HG02588 (cell line): ENCODE measurements at regions not wholly inside any gene's neighbourhood (a gene's known extent, or its start where the extent isn't known, plus 50 kb on each side); places are given as distances from the start of the nearest gene placed in this dataset.
"Not testable (repeated sequence)": the region's sequence is repeated elsewhere in the genome, so short reads cannot be mapped to it uniquely, and the experiment has no call there.

Experiments used
- ATAC-seq: cut with Tn5 transposase; IDR thresholded peaks from one replicate; pipeline ENCODE4 v1.9.1; 2021; ENCODE audit warnings: mild to moderate bottlenecking, moderate library complexity; ENCODE audit not compliant: unreplicated experiment

DNA sequence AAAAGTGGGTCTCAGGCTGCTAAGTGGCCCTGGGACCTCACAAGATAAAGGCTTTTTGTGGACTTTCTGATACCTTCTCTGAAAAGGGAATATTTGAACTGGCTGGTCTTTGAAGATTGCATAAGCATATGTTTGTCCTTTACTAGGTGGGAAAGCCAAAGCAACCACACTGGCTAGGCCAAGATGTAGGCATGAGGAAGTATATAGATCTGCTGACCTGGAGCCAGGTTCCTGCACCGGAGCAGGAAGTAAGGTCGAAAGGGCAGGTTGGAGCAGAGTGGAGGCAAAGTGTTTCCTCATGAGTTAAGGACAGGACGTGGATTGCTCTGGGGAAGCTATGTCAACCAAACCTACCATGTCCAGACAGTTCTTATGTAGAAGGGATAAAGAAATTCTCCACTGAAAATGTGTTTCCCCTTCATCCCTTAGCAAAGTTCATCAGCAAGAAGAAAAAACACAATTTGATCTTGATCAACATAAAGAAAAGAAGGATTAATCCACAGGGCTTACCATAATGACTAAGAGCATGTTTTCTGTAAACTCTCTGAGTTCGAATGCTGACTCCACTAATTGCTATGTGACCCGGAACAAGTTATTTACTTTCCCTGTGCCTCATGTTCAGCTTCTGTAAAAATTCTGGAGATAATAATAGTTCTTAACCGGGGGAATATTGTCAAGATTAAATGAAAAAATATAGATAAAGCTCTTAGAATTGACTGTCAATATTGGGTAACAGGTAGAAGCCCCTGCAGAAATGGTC lies 156.1 kb upstream of the SRD5A2 start:
- no peak for ATAC-seq

DNA sequence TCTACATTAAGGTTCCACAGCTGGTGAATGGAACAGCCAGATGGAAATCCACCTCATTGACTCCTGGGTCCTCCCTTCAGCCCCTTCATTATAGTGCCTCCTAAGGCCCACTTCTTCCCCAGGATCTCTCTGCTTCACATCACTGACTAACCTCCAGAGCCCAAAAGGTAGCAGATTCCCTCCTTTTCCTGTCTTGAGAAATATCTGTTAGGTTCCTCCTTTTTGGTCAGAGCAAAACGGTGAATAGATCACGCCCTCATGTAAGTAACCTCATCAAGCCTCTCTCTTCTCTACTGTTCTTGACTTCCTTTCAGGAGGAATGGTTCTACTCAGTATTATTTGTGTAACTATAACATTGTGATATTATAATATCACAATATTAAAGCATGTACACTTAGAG lies 155.0 kb upstream of the SRD5A2 start:
- ATAC-seq: no peak

- no peak for ATAC-seq
These were observed 148.8 kb upstream of the SRD5A2 start for GRCh38 chr2:31729442-31730092.

DNA sequence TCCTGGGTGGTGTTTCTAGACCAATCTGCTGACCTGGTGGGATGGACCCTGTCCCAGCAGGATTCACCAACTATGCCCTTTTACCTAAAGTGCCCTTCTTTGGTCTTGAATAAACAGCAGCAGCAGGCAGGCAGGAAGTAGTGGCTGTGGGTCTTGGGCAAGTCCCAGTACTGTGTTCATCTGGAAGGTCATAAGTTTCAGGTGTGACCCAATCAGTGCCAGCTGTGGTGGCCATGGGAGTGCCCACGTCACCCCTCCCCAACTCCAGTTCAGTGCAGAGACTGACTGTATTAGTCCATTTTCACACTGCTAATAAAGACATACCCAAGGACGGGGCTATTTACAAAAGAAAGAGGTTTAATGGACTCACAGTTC lies 148.3 kb upstream of the SRD5A2 start:
- ATAC-seq: no peak

DNA sequence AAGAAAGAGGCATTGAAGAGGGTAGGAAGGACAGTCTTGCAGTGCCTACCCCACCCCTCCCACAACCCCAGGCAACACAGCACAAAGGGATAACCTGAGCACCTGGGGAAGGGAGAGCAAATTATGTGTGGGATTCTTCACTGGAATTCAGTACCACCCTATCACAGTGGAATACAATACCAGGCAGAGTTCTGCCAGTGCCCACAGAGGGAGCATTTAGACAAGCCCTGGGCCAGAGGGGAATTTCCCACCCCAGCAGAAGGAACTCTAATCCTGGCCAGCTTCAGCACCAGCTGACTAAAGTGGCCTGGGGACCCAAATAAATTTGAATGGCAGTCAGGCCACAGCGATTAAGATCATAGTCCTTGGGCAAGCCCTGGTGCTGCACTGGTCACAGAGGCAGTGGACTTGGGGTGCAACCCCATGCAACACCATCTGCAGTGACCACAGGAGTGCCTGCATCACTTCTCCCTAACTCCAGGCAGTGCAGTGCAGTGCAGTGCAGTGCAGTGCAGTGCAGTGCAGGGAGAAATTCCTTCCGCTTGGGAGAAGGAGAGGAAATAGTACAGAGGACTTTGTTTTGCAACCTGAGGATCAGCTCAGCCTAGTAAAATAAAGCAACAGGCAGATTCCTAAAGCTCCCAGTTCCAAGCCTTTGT lies 147.8 kb upstream of the SRD5A2 start:
- ATAC-seq: no peak

GRCh38 chr2:31726457-31726856 lies 145.7 kb upstream of the SRD5A2 start:
- no peak for ATAC-seq

DNA sequence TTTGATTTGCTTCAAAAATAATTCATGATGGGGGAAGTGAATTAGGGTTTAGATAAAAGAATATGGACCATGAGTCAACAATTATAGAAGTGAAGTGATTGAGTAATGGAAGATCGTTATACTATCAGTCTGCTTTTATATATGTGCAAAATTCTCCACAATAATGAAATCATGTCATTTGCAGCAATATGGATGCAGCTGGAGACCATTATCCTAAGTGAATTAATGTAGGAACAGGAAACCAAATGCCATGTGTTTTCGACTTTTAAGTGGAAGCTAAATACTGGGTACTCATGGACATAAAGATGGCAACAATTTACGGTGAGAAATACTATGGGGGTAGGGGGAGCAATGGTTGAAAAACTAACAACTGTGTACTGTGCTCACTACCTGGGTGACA lies 144.7 kb upstream of the SRD5A2 start:
- ATAC-seq: no peak

- ATAC-seq: no peak
These were observed 131.0 kb upstream of the SRD5A2 start for GRCh38 chr2:31711737-31712136.

DNA sequence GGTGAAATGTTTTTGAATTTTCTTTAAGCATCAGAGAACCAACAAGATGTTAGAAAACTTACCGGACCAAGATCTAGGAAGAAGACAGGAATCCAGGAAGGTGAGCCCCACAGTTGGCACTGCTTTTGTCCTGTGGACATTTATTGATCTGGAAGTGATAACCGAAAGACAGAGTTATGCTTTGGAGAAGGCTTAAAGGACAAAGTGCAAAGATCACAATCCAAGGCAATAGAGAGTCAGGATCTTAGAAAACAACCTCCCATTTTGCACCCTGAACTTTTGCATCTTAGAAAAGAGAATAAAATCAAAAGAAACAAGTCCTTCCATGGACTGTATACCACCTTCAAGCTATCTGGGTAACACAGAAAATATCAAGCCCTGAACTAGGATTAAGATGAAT lies 129.4 kb upstream of the SRD5A2 start:
- ATAC-seq: no peak

DNA sequence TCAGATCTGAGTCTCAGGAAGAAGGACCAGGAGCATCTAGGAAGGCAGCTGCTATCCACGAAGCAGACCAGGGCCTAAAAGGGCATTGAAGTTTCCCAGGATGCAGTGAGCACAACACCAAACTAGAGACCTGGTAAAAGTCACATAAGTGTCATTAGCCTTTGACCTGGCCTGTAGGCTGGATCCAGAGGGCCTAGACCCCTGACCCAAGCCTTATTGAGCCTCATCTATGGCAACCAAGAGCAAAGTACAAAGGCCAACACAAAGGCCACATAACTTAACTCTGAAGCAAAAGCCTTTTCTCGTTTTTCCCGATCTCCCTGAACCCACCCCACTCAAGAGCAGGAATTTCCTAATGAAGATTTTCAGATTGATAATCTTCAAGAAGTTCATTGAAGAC lies 127.3 kb upstream of the SRD5A2 start:
- no peak for ATAC-seq

DNA sequence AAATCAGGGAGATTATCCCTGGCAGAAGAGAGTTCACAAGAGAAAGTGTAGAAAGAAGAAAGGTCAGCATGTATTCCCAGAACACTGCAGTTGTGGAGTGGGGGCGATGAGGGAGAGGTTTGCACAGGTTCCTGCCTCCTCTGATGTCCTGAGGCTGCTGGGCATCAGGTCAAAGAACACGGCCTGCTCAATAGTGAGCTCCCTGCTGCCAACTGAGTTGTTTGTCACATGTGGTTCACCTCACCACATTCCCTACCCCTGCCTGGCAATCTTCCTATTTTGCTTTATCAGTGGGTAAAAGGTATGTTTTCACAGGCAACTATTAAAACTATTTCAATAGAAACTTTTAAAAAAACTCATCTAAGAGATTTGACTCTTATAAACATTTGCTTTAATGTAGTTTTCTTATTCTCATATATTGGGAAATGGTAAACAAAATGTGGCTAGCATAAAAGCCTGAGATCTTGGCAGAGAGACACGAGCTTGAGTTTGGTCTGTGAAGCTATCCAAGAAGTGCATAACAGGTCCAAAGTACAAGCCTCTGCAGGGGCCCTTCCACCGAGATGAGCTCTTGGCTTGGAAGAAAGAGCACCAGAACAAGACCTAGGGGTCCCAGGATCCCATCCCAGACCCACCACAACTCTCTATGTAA lies 123.9 kb upstream of the SRD5A2 start:
- no peak for ATAC-seq

DNA sequence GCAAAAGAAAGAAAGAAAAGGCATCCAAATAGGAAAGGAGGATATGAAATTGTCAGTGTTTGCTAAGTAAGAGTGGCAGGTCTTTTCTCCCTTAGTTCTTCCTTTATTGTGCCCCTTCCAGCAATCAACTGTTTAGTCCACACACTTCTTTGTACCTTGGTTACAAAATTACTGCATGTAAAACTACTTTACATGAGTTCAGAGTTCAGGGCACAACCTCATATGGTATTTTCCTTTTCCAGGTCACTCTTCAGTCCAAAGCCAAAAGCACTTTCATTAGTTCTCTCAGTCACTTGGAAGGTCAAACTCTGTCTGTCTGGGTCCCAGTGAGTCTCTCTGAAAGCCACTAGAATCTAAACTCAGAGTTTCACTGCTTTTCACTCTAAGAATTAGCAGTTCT lies 122.5 kb upstream of the SRD5A2 start:
- no peak for ATAC-seq

DNA sequence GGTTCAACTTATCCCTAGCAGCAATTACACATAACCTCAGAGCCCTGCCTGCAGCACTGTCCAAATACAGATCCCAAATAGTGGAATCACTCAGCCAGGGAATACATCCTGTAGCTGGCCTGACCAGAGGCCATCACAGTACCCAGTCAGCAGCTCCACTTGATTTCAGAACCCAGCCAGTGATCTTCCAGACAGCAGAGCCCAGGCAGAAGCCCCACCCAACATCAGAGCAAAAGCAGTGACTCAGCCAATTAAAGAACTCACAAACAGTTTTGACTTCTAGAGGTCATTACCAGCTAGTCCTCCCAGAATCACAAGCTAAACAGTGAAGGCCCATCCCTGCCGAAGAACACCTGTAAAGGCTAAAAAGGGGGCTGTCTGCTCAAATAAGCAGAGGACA lies 118.0 kb upstream of the SRD5A2 start:
- no peak for ATAC-seq

GRCh38 chr2:31696068-31696467 lies 115.3 kb upstream of the SRD5A2 start:
- no peak for ATAC-seq

DNA sequence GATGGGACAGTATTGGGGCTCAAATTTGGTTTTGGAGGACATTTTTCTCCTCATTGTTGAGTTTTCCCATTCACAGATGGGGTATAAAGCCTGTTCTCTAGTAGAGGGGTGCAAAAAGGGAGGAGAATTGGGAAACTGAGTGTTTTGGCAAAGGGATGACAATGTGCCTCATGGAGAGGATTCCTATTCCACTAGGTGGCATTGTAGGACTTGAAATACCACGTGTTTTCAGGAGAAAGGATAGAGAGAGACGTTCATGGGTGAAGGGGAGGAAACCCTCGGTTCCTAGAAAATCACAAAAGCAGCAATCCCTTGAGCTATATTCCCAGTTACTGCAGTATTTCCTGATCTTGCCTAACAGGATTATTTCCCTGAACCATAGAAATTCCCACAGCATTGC lies 113.7 kb upstream of the SRD5A2 start:
- no peak for ATAC-seq

GRCh38 chr2:31693882-31694281 lies 113.1 kb upstream of the SRD5A2 start:
- no peak for ATAC-seq

DNA sequence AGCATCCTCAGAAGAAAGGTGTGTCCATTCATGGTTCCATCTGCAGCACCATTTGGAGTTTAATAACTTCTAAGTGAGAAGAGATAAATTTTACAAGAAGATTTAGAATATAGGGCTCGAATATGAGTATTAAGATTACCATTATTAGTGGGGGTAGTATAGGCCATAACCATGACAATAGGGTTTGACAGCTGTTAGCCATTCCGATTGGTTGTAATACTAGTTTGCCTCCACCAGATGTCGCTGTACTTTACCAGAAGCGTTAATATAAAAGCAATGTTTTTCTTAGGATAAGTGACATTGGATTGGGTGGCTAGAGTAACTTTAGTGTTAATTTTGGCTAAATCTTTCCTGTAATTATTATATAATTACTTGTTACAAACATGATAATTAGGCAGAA lies 107.5 kb upstream of the SRD5A2 start:
- no peak for ATAC-seq

- not testable (repeated sequence) for ATAC-seq
These were observed 102.8 kb upstream of the SRD5A2 start for GRCh38 chr2:31683506-31683905.

DNA sequence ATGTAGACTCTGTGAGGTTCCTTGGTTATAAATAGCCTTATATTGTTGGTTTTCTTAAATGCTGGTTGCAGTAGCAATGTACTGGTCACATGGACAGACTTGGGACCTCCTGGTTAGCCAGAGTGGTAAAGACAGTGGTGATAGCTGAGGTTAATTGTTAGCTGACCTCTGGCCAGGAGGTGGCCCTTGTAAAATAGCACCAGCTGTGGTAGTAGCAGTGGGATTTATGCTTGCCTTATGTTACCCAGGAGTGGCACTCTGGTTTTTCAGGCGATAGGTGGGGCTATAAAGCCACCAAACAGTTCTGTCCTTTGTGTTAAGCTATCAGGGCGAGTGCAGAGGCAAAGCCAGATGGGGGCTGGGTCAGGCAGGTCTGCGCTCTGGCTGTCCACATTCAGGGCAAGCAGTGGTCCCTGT lies 94.8 kb upstream of the SRD5A2 start:
- ATAC-seq: no peak

GRCh38 chr2:31674446-31674845 lies 93.7 kb upstream of the SRD5A2 start:
- no peak for ATAC-seq

GRCh38 chr2:31666878-31667277 lies 86.1 kb upstream of the SRD5A2 start:
- no peak for ATAC-seq
